GM12864 (cell line): ENCODE measurements at regions not wholly inside any gene's neighbourhood (a gene's known extent, or its start where the extent isn't known, plus 50 kb on each side); places are given as distances from the start of the nearest gene placed in this dataset.

Experiments used
- DNase-seq: peaks from one replicate; pipeline ENCODE4 v3.0.0-alpha.2; 2011; ENCODE audit warnings: low read depth
- H3K4me3 ChIP-seq: 2 replicates; pipeline ENCODE4 v1.5.1; 2011; ENCODE audit warnings: mild to moderate bottlenecking, low read depth, low read length, control low read depth
- CTCF ChIP-seq: IDR thresholded peaks from 2 replicates; pipeline ENCODE4 v1.5.1; 2011; ENCODE audit warnings: low read depth, mild to moderate bottlenecking, moderate library complexity, low read length, control low read depth, inconsistent platforms; ENCODE audit errors: missing control alignments

GRCh38 chr2:129673847-129674711 is 305.4 kb upstream of the RAB6C start:
- H3K4me3 ChIP-seq = no peak overlapping the region
- TF ChIP-seq CTCF = no peak
- DNase-seq = no peak

GRCh38 chr2:129678751-129679150 is 300.7 kb upstream of the RAB6C start:
- H3K4me3 ChIP-seq = no peak overlapping the region
- no peak for TF ChIP-seq CTCF
- DNase-seq = no peak

DNA sequence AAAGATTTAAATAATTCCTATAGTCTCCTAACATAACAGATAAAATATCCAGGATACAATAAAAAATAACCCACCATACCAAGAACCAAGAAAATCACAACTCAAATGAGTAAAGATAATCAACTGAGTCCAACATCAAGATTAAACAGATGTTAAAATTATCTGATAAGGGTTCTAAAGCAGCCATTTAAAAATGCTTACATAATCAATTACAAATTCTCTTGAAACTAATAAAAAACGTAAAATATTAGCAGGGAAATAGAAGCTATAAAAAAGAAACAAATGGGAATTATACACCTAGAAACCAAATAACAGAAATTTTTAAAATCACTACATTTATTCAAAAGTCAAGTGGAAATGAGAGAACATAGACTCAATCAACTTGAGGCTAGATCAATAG is 297.7 kb upstream of the RAB6C start:
- TF ChIP-seq CTCF = no peak
- no peak overlapping the region for H3K4me3 ChIP-seq
- no peak for DNase-seq

- no peak overlapping the region for H3K4me3 ChIP-seq
- no peak for DNase-seq
- no peak for TF ChIP-seq CTCF
Observed at GRCh38 chr2:129689653-129690448, 289.6 kb upstream of the RAB6C start.

DNA sequence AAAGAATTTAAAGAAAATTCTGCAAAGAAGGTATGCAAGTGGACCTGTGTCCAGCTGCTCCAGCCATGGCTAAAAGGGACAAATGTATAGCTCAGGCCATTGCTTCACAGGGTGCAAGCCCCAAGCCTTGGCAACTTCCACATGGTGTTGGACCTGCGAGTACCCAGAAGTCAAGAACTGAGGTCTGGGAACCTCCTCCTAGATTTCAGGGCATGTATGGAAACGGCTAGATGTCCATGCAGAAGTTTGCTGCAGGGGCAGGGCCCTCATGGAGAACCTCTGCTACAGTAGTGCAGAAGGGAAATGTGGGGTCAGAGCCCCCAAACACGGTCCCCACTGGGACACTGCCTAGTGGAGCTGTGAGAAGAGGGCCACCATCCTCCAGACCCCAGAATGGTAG is 284.0 kb upstream of the RAB6C start:
- no peak for TF ChIP-seq CTCF
- DNase-seq = no peak
- H3K4me3 ChIP-seq = no peak overlapping the region

- TF ChIP-seq CTCF = no peak
Observed at GRCh38 chr2:129698593-129698992, 280.9 kb upstream of the RAB6C start.

More at GRCh38 chr2:129698593-129698992, 280.9 kb upstream of the RAB6C start:
- H3K4me3 ChIP-seq = no peak overlapping the region
- no peak for DNase-seq
